Stimulated activated memory B cell treated with anti-CD40 and anti-IgM and Interleukin-4, amounts not matched to agents 10 μg/mL and 1 μg/mL and 100 μg/mL, for 72 hours (primary cell): ENCODE measurements at regions not wholly inside any gene's neighbourhood (a gene's known extent, or its start where the extent isn't known, plus 50 kb on each side); places are given as distances from the start of the nearest gene placed in this dataset.

ENCODE experiments used
- ATAC-seq: fragments of 150-1000 bp; cut with Tn5 transposase; 2 replicates; pipeline ENCODE4 v1.10.0; 2021
- H3K27ac Mint-ChIP-seq: one replicate; pipeline ENCODE4 v1.8.0; 2022; ENCODE audit warnings: mild to moderate bottlenecking, mixed read lengths
- H3K27me3 Mint-ChIP-seq: one replicate; pipeline ENCODE4 v1.8.0; 2022; ENCODE audit warnings: mixed read lengths
- H3K36me3 Mint-ChIP-seq: one replicate; pipeline ENCODE4 v1.8.0; 2022; ENCODE audit warnings: mixed read lengths
- H3K4me1 Mint-ChIP-seq: one replicate; pipeline ENCODE4 v1.8.0; 2022; ENCODE audit warnings: mixed read lengths
- H3K4me3 Mint-ChIP-seq: one replicate; pipeline ENCODE4 v1.8.0; 2022; ENCODE audit warnings: mild to moderate bottlenecking, moderate library complexity, mixed read lengths
- H3K9me3 Mint-ChIP-seq: one replicate; pipeline ENCODE4 v1.8.0; 2022; ENCODE audit warnings: mixed read lengths

DNA sequence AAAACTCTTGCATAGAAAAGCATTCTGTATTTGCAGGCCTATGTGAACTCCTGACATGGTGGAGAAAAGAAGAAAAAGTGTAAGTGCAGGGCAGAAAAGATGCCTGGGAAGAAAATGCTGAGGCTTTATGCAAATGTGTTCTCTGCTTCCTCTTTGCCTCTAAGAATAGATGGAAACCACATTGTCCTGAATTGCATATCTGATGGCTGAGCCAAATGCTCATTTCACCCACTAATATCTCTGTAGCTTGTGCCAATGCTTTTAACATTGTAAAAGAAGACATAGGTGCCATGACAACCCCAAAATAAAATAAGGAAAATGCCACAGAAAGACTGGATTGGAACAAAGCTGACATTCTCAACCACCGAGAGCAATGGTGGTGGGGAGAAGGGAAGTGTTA lies 307.4 kb downstream of the GRIA2 start:
- no peak for ATAC-seq
- Mint-ChIP-seq H3K27ac (no peak overlapping the region), H3K4me3 (no peak overlapping the region), H3K36me3 (no peaks in the 10 kb centered on the region), H3K9me3 (peaks cover 17% of the 10 kb centered on the region), H3K4me1 (no peaks in the 10 kb centered on the region), H3K27me3 (no peaks in the 10 kb centered on the region)

DNA sequence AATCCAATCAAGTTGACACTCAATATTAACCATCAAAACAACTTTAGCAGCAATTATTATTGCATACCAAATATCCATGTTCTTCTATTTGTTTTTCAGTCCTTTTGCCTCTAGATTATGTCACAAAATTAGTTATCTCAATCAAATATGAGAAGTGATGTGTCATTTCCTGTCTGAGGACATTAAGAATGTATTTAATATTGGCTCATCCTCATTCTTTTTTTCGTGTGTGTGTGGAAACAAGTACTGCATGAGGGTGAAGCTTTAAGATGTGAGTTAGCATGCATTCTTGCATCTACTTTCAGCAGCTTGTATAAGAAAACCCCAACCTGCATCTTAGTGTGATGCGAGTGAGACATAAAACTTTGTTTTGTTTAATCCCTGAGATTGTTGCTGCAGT lies 301.4 kb downstream of the GRIA2 start:
- no peaks in the 10 kb centered on the region for H3K36me3 Mint-ChIP-seq
- no peak overlapping the region for H3K4me3 Mint-ChIP-seq
- no peaks in the 10 kb centered on the region for H3K27me3 Mint-ChIP-seq
- H3K9me3 Mint-ChIP-seq = peaks cover 4% of the 10 kb centered on the region
- H3K27ac Mint-ChIP-seq = no peak overlapping the region
- ATAC-seq = no peak
- H3K4me1 Mint-ChIP-seq = no peaks in the 10 kb centered on the region

- no peak overlapping the region for H3K4me3 Mint-ChIP-seq
- H3K36me3 Mint-ChIP-seq = no peaks in the 10 kb centered on the region
- no peaks in the 10 kb centered on the region for H3K4me1 Mint-ChIP-seq
- H3K9me3 Mint-ChIP-seq = no peaks in the 10 kb centered on the region
- no peak overlapping the region for H3K27ac Mint-ChIP-seq
- ATAC-seq = no peak
- H3K27me3 Mint-ChIP-seq = no peaks in the 10 kb centered on the region
Measured at GRCh38 chr4:157514711-157515110, 294.2 kb downstream of the GRIA2 start.

GRCh38 chr4:157509341-157509740 lies 288.8 kb downstream of the GRIA2 start:
- H3K4me1 Mint-ChIP-seq = no peaks in the 10 kb centered on the region
- no peaks in the 10 kb centered on the region for H3K9me3 Mint-ChIP-seq
- no peak overlapping the region for H3K27ac Mint-ChIP-seq
- H3K36me3 Mint-ChIP-seq = no peaks in the 10 kb centered on the region
- no peak for ATAC-seq
- no peaks in the 10 kb centered on the region for H3K27me3 Mint-ChIP-seq
- no peak overlapping the region for H3K4me3 Mint-ChIP-seq

GRCh38 chr4:157502656-157503055 lies 282.1 kb downstream of the GRIA2 start:
- H3K27ac Mint-ChIP-seq = no peak overlapping the region
- H3K36me3 Mint-ChIP-seq = no peaks in the 10 kb centered on the region
- H3K4me1 Mint-ChIP-seq = no peaks in the 10 kb centered on the region
- no peak overlapping the region for H3K4me3 Mint-ChIP-seq
- H3K27me3 Mint-ChIP-seq = no peaks in the 10 kb centered on the region
- ATAC-seq = no peak
- H3K9me3 Mint-ChIP-seq = no peaks in the 10 kb centered on the region

- H3K4me1 Mint-ChIP-seq = no peaks in the 10 kb centered on the region
- H3K27ac Mint-ChIP-seq = no peak overlapping the region
- no peaks in the 10 kb centered on the region for H3K36me3 Mint-ChIP-seq
- peaks cover 3% of the 10 kb centered on the region for H3K9me3 Mint-ChIP-seq
- H3K4me3 Mint-ChIP-seq = no peak overlapping the region
- ATAC-seq = no peak
- no peaks in the 10 kb centered on the region for H3K27me3 Mint-ChIP-seq
Measured at GRCh38 chr4:157459785-157460184, 239.3 kb downstream of the GRIA2 start.

DNA sequence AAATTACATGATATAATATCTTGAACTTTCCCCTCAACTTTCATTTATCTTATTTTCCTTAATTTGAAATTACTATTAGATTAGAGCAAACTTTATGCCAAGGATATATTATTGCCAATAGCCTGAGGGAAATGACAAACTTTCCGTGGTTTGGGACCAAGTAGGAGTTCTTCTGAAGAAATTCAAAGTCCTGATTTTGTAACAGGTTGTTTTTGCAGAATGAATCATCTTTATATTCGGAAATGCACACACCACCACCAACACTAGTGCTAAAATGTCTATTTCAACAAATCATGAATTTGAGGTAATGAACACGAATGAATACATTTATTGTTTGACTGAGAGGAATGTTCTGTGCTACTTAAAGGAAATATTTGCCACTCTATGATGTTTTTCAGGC lies 226.7 kb downstream of the GRIA2 start:
- no peak for ATAC-seq
- no peaks in the 10 kb centered on the region for H3K36me3 Mint-ChIP-seq
- H3K27ac Mint-ChIP-seq = no peak overlapping the region
- H3K4me3 Mint-ChIP-seq = no peak overlapping the region
- no peaks in the 10 kb centered on the region for H3K4me1 Mint-ChIP-seq
- H3K9me3 Mint-ChIP-seq = peaks cover 6% of the 10 kb centered on the region
- no peaks in the 10 kb centered on the region for H3K27me3 Mint-ChIP-seq

- no peaks in the 10 kb centered on the region for H3K36me3 Mint-ChIP-seq
- H3K4me1 Mint-ChIP-seq = no peaks in the 10 kb centered on the region
- no peak overlapping the region for H3K4me3 Mint-ChIP-seq
- peaks cover 6% of the 10 kb centered on the region for H3K9me3 Mint-ChIP-seq
- no peak overlapping the region for H3K27ac Mint-ChIP-seq
- ATAC-seq = no peak
- no peaks in the 10 kb centered on the region for H3K27me3 Mint-ChIP-seq
Measured at GRCh38 chr4:157444014-157444413, 223.5 kb downstream of the GRIA2 start.

- no peaks in the 10 kb centered on the region for H3K27me3 Mint-ChIP-seq
- H3K36me3 Mint-ChIP-seq = no peaks in the 10 kb centered on the region
- no peak overlapping the region for H3K4me3 Mint-ChIP-seq
- H3K27ac Mint-ChIP-seq = no peak overlapping the region
- no peaks in the 10 kb centered on the region for H3K4me1 Mint-ChIP-seq
- peak; percentile 12 for ATAC-seq
- H3K9me3 Mint-ChIP-seq = peaks cover 6% of the 10 kb centered on the region
Measured at GRCh38 chr4:157443537-157443936, 223.0 kb downstream of the GRIA2 start.

- H3K4me1 Mint-ChIP-seq = no peaks in the 10 kb centered on the region
Measured at GRCh38 chr4:157425897-157426296, 205.4 kb downstream of the GRIA2 start.

DNA sequence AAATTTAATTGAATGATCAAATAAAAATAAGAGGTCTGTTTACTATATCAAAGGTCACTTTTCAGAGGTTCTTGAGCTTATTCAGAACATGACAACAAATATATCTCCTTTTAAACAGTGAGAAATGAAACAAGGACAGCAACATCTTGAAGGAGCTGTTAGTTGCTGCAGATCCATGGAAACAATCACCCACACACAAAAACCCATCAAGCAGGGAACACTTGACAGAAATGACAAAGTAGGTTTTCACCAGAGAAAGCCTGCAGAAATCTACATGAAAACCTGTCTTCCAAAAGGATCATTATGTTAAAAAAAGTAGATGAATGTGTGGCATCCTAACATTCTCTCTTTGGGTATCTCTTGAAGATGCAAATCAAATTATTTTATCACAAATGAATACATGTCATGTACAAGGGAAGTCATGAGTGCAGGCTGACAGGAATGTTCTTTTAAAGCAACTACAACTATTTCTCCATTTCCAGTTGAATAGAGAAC lies 203.0 kb downstream of the GRIA2 start:
- H3K4me3 Mint-ChIP-seq = no peak overlapping the region
- H3K9me3 Mint-ChIP-seq = peaks cover 16% of the 10 kb centered on the region
- no peaks in the 10 kb centered on the region for H3K4me1 Mint-ChIP-seq
- H3K27ac Mint-ChIP-seq = no peak overlapping the region
- no peaks in the 10 kb centered on the region for H3K36me3 Mint-ChIP-seq
- no peaks in the 10 kb centered on the region for H3K27me3 Mint-ChIP-seq
- no peak for ATAC-seq

More at GRCh38 chr4:157425897-157426296, 205.4 kb downstream of the GRIA2 start:
- Mint-ChIP-seq H3K27me3 (no peaks in the 10 kb centered on the region), H3K4me3 (no peak overlapping the region), H3K27ac (no peak overlapping the region), H3K9me3 (peaks cover 13% of the 10 kb centered on the region), H3K36me3 (no peaks in the 10 kb centered on the region)
- no peak for ATAC-seq

- no peak for ATAC-seq
Measured at GRCh38 chr4:157421365-157421764, 200.8 kb downstream of the GRIA2 start.

More at GRCh38 chr4:157421365-157421764, 200.8 kb downstream of the GRIA2 start:
- H3K36me3 Mint-ChIP-seq = no peaks in the 10 kb centered on the region
- H3K27me3 Mint-ChIP-seq = no peaks in the 10 kb centered on the region
- no peak overlapping the region for H3K27ac Mint-ChIP-seq
- H3K9me3 Mint-ChIP-seq = peaks cover 8% of the 10 kb centered on the region
- H3K4me3 Mint-ChIP-seq = no peak overlapping the region
- no peaks in the 10 kb centered on the region for H3K4me1 Mint-ChIP-seq
